ENCODE measurements at regions not wholly inside any gene's neighbourhood (a gene's known extent, or its start where the extent isn't known, plus 50 kb on each side); places are given as distances from the start of the nearest gene placed in this dataset.

- ChIA-PET CTCF (no interaction called here), RAD21 (ENCODE audit: unreplicated experiment) (no interaction called here), SMC1A (ENCODE audit: uncharacterized antibody, unreplicated experiment) (no interaction called here), POLR2A (no interaction called here)
- H3K79me2 ChIP-seq (ENCODE audit: control insufficient read depth, insufficient read depth, low read length): no peaks in the 10 kb centered on the region
- no TSS peak for BruUV-seq (replicated peaks)
- H3K9me3 ChIP-seq (replicated peaks; ENCODE audit: control insufficient read depth, insufficient read depth, low read length): no peaks in the 10 kb centered on the region
- H4K20me1 ChIP-seq (ENCODE audit: control insufficient read depth, insufficient read depth): no peaks in the 10 kb centered on the region
- no peaks in the 10 kb centered on the region; a peak in 1 of 4 replicates for H3K27me3 ChIP-seq (replicated peaks in 1 of 2; ENCODE audit: control insufficient read depth in 2 of 2, insufficient read depth in 2 of 2, low read length in 1 of 2)
- H3K9ac ChIP-seq (ENCODE audit: control insufficient read depth, insufficient read depth, low read length): no peak overlapping the region
- FAIRE-seq (no peak), ATAC-seq (peak; percentile 69), DNase-seq (ENCODE audit: low read depth, low spot score) (no peak)
- WGBS (ENCODE audit: insufficient coverage, insufficient replicate concordance, low lambda C conversion rate, missing lambda C conversion rate): 56% methylated on average over 5 of the region's 5 CpGs
- H3K27ac ChIP-seq (ENCODE audit: control insufficient read depth, insufficient read depth): no peak overlapping the region
- intact Hi-C loops (cut with micrococcal nuclease; ENCODE audit: unreplicated experiment) (no loop called here), in situ Hi-C loops (cut with MboI) (no loop called here)
- H3K4me3 ChIP-seq: no peak overlapping the region
- TF ChIP-seq RAD51 (IDR thresholded peaks at IDR 0.05) (peak; percentile 69; the same call in 1 of the 2 replicates), E2F4 (IDR thresholded peaks at IDR 0.05; ENCODE audit: low read depth, low read length) (no peak), MTA2 (IDR thresholded peaks at IDR 0.05; ENCODE audit: low read depth) (no peak), POLR2AphosphoS5 (IDR thresholded peaks at IDR 0.05; ENCODE audit: low read length) (no peak), ATF7 (IDR thresholded peaks at IDR 0.05; ENCODE audit: low read depth) (no peak), ZNF622 (IDR thresholded peaks at IDR 0.05) (no peak)
- TF ChIP-seq, protein P1, sequence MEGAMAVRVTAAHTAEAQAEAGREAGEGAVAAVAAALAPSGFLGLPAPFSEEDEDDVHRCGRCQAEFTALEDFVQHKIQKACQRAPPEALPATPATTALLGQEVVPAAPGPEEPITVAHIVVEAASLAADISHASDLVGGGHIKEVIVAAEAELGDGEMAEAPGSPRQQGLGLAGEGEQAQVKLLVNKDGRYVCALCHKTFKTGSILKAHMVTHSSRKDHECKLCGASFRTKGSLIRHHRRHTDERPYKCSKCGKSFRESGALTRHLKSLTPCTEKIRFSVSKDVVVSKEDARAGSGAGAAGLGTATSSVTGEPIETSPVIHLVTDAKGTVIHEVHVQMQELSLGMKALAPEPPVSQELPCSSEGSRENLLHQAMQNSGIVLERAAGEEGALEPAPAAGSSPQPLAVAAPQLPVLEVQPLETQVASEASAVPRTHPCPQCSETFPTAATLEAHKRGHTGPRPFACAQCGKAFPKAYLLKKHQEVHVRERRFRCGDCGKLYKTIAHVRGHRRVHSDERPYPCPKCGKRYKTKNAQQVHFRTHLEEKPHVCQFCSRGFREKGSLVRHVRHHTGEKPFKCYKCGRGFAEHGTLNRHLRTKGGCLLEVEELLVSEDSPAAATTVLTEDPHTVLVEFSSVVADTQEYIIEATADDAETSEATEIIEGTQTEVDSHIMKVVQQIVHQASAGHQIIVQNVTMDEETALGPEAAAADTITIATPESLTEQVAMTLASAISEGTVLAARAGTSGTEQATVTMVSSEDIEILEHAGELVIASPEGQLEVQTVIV (IDR thresholded peaks at IDR 0.05; ENCODE audit: borderline replicate concordance, partially characterized antibody): no peak
- H2AFZ ChIP-seq (ENCODE audit: control insufficient read depth, low read depth, low read length): no peak overlapping the region
- no peaks in the 10 kb centered on the region for H3K36me3 ChIP-seq (ENCODE audit: control insufficient read depth in 2 of 2, insufficient read depth in 2 of 2, low read length in 1 of 2)
- H3K4me1 ChIP-seq (ENCODE audit: control insufficient read depth, insufficient read depth, low read length): no peaks in the 10 kb centered on the region
- H3K4me2 ChIP-seq (ENCODE audit: control insufficient read depth, insufficient read depth): no peak overlapping the region
Observed at GRCh38 chr6:43962458-43962857, 164.8 kb downstream of the MRPL14 start.
